ENCODE measurements at regions not wholly inside any gene's neighbourhood (a gene's known extent, or its start where the extent isn't known, plus 50 kb on each side); places are given as distances from the start of the nearest gene placed in this dataset.

DNA sequence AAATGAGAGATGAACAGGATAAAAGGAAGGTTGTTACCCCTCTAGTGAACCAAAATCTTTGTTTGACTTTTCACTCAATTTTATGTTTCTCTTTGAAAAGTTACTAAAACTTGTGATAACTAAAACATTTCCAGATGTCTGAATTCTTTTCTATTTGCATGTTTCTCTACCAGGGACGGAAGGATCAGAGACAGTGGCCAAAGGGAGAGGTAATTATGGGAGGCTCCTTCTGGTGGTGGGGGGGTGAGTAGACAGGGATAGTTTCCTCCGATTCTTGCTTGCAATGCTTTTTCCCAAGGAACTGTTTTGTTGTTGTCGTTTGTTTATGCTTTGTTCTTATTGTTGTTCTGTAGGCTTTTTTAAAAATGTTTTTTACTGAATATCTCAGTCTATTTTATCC, 374.8 kb downstream of the INHBA start:
- ATAC-seq (no peak), FAIRE-seq (no peak), DNase-seq (ENCODE audit: low read depth, low spot score) (no peak)
- H3K9ac ChIP-seq (ENCODE audit: control insufficient read depth, insufficient read depth, low read length): no peak overlapping the region
- in situ Hi-C loops (cut with MboI): no loop called here
- TF ChIP-seq WRNIP1 (IDR thresholded peaks at IDR 0.05; ENCODE audit: borderline replicate concordance, low read depth, low read length): no peak
- no peak for TF ChIP-seq NR2F1 (conservative IDR thresholded peaks at IDR 0.05)
- no peak for TF ChIP-seq PAX5 (IDR thresholded peaks at IDR 0.05; ENCODE audit: borderline replicate concordance, low read depth, low read length)
- no peak for TF ChIP-seq POLR2AphosphoS5 (IDR thresholded peaks at IDR 0.05; ENCODE audit: low read length)
- no peak for TF ChIP-seq TCF7 (IDR thresholded peaks at IDR 0.05; ENCODE audit: borderline replicate concordance)
- TF ChIP-seq, protein P1, sequence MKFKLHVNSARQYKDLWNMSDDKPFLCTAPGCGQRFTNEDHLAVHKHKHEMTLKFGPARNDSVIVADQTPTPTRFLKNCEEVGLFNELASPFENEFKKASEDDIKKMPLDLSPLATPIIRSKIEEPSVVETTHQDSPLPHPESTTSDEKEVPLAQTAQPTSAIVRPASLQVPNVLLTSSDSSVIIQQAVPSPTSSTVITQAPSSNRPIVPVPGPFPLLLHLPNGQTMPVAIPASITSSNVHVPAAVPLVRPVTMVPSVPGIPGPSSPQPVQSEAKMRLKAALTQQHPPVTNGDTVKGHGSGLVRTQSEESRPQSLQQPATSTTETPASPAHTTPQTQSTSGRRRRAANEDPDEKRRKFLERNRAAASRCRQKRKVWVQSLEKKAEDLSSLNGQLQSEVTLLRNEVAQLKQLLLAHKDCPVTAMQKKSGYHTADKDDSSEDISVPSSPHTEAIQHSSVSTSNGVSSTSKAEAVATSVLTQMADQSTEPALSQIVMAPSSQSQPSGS (IDR thresholded peaks at IDR 0.05; ENCODE audit: low read length): no peak
- TF ChIP-seq, protein P2, sequence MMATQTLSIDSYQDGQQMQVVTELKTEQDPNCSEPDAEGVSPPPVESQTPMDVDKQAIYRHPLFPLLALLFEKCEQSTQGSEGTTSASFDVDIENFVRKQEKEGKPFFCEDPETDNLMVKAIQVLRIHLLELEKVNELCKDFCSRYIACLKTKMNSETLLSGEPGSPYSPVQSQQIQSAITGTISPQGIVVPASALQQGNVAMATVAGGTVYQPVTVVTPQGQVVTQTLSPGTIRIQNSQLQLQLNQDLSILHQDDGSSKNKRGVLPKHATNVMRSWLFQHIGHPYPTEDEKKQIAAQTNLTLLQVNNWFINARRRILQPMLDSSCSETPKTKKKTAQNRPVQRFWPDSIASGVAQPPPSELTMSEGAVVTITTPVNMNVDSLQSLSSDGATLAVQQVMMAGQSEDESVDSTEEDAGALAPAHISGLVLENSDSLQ (IDR thresholded peaks at IDR 0.05): no peak
- no peak for TF ChIP-seq PML (IDR thresholded peaks at IDR 0.05; ENCODE audit: low read length)
- no peak for TF ChIP-seq CUX1 (IDR thresholded peaks at IDR 0.05; ENCODE audit: insufficient replicate concordance, low read depth, low read length)
- H4K20me1 ChIP-seq (ENCODE audit: control insufficient read depth, insufficient read depth): no peaks in the 10 kb centered on the region
- H3K27ac ChIP-seq (ENCODE audit: control insufficient read depth, insufficient read depth): no peak overlapping the region
- SMC1A ChIA-PET (ENCODE audit: uncharacterized antibody, unreplicated experiment): no interaction called here
- H3K4me2 ChIP-seq (ENCODE audit: control insufficient read depth, insufficient read depth): no peak overlapping the region
- no peak overlapping the region for H2AFZ ChIP-seq (ENCODE audit: control insufficient read depth, low read depth, low read length)
- no peaks in the 10 kb centered on the region for H3K4me1 ChIP-seq (ENCODE audit: control insufficient read depth, insufficient read depth, low read length)
- WGBS (ENCODE audit: insufficient coverage, insufficient replicate concordance, low lambda C conversion rate, missing lambda C conversion rate): 6% methylated on average over 3 of the region's 3 CpGs
- no peaks in the 10 kb centered on the region for H3K36me3 ChIP-seq (ENCODE audit: control insufficient read depth in 2 of 2, insufficient read depth in 2 of 2, low read length in 1 of 2)
- H3K27me3 ChIP-seq (replicated peaks in 1 of 2; ENCODE audit: control insufficient read depth in 2 of 2, insufficient read depth in 2 of 2, low read length in 1 of 2): no peaks in the 10 kb centered on the region
- RAD21 ChIA-PET (ENCODE audit: unreplicated experiment): no interaction called here
- no peaks in the 10 kb centered on the region for H3K79me2 ChIP-seq (ENCODE audit: control insufficient read depth, insufficient read depth, low read length)
- no peaks in the 10 kb centered on the region for H3K9me3 ChIP-seq (replicated peaks; ENCODE audit: control insufficient read depth, insufficient read depth, low read length)
- CTCF ChIA-PET: interaction anchor here (1.0 kb wide), 1 partner anchor 10 kb away, joined by 5 read pairs; no protein-coding TSS in a partner anchor
- POLR2A ChIA-PET: no interaction called here
- intact Hi-C loops (cut with micrococcal nuclease; ENCODE audit: unreplicated experiment): no loop called here
- no peak overlapping the region for H3K4me3 ChIP-seq
- BruUV-seq (replicated peaks): no TSS peak

Measured in GM12878 (cell line).